GM21360 (cell line): ENCODE measurements at regions not wholly inside any gene's neighbourhood (a gene's known extent, or its start where the extent isn't known, plus 50 kb on each side); places are given as distances from the start of the nearest gene placed in this dataset.
"Not testable (repeated sequence)": the region's sequence is repeated elsewhere in the genome, so short reads cannot be mapped to it uniquely, and the experiment has no call there.

Experiments
- ATAC-seq: cut with Tn5 transposase; IDR thresholded peaks from one replicate; pipeline ENCODE4 v1.9.1; 2021; ENCODE audit warnings: mild to moderate bottlenecking, moderate library complexity; ENCODE audit not compliant: unreplicated experiment

GRCh38 chr2:39998617-39999016 lies 219.6 kb upstream of the THUMPD2 start:
- no peak for ATAC-seq

- ATAC-seq: no peak
Measured at GRCh38 chr2:39996653-39997080, 217.6 kb upstream of the THUMPD2 start.

- ATAC-seq: no peak
Measured at GRCh38 chr2:39995005-39995737, 216.1 kb upstream of the THUMPD2 start.

- ATAC-seq: no peak
Measured at GRCh38 chr2:39994151-39994550, 215.1 kb upstream of the THUMPD2 start.

GRCh38 chr2:39991298-39991697 lies 212.2 kb upstream of the THUMPD2 start:
- no peak for ATAC-seq

GRCh38 chr2:39990335-39990900 lies 211.4 kb upstream of the THUMPD2 start:
- no peak for ATAC-seq

- no peak for ATAC-seq
Measured at GRCh38 chr2:39989888-39990287, 210.8 kb upstream of the THUMPD2 start.

- ATAC-seq: no peak
Measured at GRCh38 chr2:39981883-39982311, 202.8 kb upstream of the THUMPD2 start.

- ATAC-seq: no peak
Measured at GRCh38 chr2:39975476-39976020, 196.5 kb upstream of the THUMPD2 start.

GRCh38 chr2:39968037-39968436 lies 189.0 kb upstream of the THUMPD2 start:
- no peak for ATAC-seq

GRCh38 chr2:39960681-39961080 lies 181.6 kb upstream of the THUMPD2 start:
- not testable (repeated sequence) for ATAC-seq

GRCh38 chr2:39954346-39954745 lies 175.3 kb upstream of the THUMPD2 start:
- ATAC-seq: no peak

- no peak for ATAC-seq
Measured at GRCh38 chr2:39949131-39949530, 170.1 kb upstream of the THUMPD2 start.

- no peak for ATAC-seq
Measured at GRCh38 chr2:39948016-39948719, 169.1 kb upstream of the THUMPD2 start.

- ATAC-seq: no peak
Measured at GRCh38 chr2:39947294-39948015, 168.4 kb upstream of the THUMPD2 start.

- no peak for ATAC-seq
Measured at GRCh38 chr2:39942950-39943349, 163.9 kb upstream of the THUMPD2 start.

- ATAC-seq: no peak
Measured at GRCh38 chr2:39938035-39938835, 159.2 kb upstream of the THUMPD2 start.

GRCh38 chr2:39937621-39938020 lies 158.6 kb upstream of the THUMPD2 start:
- no peak for ATAC-seq

GRCh38 chr2:39934851-39935250 lies 155.8 kb upstream of the THUMPD2 start:
- no peak for ATAC-seq

GRCh38 chr2:39933196-39933595 lies 154.1 kb upstream of the THUMPD2 start:
- ATAC-seq: no peak
